ENCODE measurements at regions not wholly inside any gene's neighbourhood (a gene's known extent, or its start where the extent isn't known, plus 50 kb on each side); places are given as distances from the start of the nearest gene placed in this dataset.

GRCh38 chr17:71631483-71631882, 489.3 kb upstream of the SOX9 start:
- Histone ChIP-seq H3K79me2 (ENCODE audit: control insufficient read depth, insufficient read depth, low read length) (no peaks in the 10 kb centered on the region), H3K4me2 (ENCODE audit: control insufficient read depth, extremely low read depth, insufficient read depth, low read depth, low read length) (no peak overlapping the region), H3K9me3 (ENCODE audit: control insufficient read depth, low read depth, low read length) (peaks cover 5% of the 10 kb centered on the region), H3K9me1 (ENCODE audit: control insufficient read depth, extremely low read depth, insufficient read depth, low read length) (no peaks in the 10 kb centered on the region), H2AFZ (ENCODE audit: control insufficient read depth, low read length) (no peak overlapping the region), H3K36me3 (ENCODE audit: control insufficient read depth in 2 of 2, extremely low read depth in 1 of 2, insufficient read depth in 2 of 2, low read length in 2 of 2) (no peaks in the 10 kb centered on the region), H3K27me3 (ENCODE audit: control insufficient read depth, extremely low read depth, insufficient read depth, low read length) (no peaks in the 10 kb centered on the region), H3K4me3 (ENCODE audit: control insufficient read depth in 2 of 3, extremely low read depth in 1 of 3, insufficient read depth in 2 of 3, low read depth in 1 of 3, low read length in 3 of 3) (no peak overlapping the region), H3K27ac (ENCODE audit: control insufficient read depth, insufficient read depth, low read length) (peak overlapping the region; percentile 53), H4K20me1 (ENCODE audit: control insufficient read depth, extremely low read depth, insufficient read depth, low read length) (no peaks in the 10 kb centered on the region), H3K4me1 (ENCODE audit: control insufficient read depth, extremely low read depth, insufficient read depth, low read length) (peaks cover 43% of the 10 kb centered on the region), H3K9ac (ENCODE audit: control insufficient read depth, extremely low read depth, insufficient read depth, low read length) (no peak overlapping the region)
- FAIRE-seq (peak; percentile 71), DNase-seq (ENCODE audit: low read depth, low spot score) (no peak)
- dilution Hi-C loops (cut with MboI; ENCODE audit: extremely low pct_ligation_motif_present, low sequenced_read_pairs): no loop called here
- TF ChIP-seq CTCF (optimal IDR thresholded peaks at IDR 0.05 in 1 of 3, IDR thresholded peaks at IDR 0.05 in 1 of 3, conservative IDR thresholded peaks at IDR 0.05 in 1 of 3; ENCODE audit: extremely low read depth in 1 of 3, insufficient read depth in 2 of 3, low read length in 3 of 3) (no peak), EZH2 (IDR thresholded peaks at IDR 0.05; ENCODE audit: low read length) (no peak)

- Histone ChIP-seq H3K9me3 (ENCODE audit: control insufficient read depth, low read depth, low read length) (peaks cover 5% of the 10 kb centered on the region), H3K27me3 (ENCODE audit: control insufficient read depth, extremely low read depth, insufficient read depth, low read length) (no peaks in the 10 kb centered on the region), H3K4me2 (ENCODE audit: control insufficient read depth, extremely low read depth, insufficient read depth, low read depth, low read length) (peak overlapping the region; percentile 72), H3K27ac (ENCODE audit: control insufficient read depth, insufficient read depth, low read length) (peak overlapping the region; percentile 65), H4K20me1 (ENCODE audit: control insufficient read depth, extremely low read depth, insufficient read depth, low read length) (no peaks in the 10 kb centered on the region), H2AFZ (ENCODE audit: control insufficient read depth, low read length) (no peak overlapping the region), H3K79me2 (ENCODE audit: control insufficient read depth, insufficient read depth, low read length) (no peaks in the 10 kb centered on the region), H3K4me3 (ENCODE audit: control insufficient read depth in 2 of 3, extremely low read depth in 1 of 3, insufficient read depth in 2 of 3, low read depth in 1 of 3, low read length in 3 of 3) (no peak overlapping the region), H3K4me1 (ENCODE audit: control insufficient read depth, extremely low read depth, insufficient read depth, low read length) (peaks cover 43% of the 10 kb centered on the region), H3K9me1 (ENCODE audit: control insufficient read depth, extremely low read depth, insufficient read depth, low read length) (no peaks in the 10 kb centered on the region), H3K36me3 (ENCODE audit: control insufficient read depth in 2 of 2, extremely low read depth in 1 of 2, insufficient read depth in 2 of 2, low read length in 2 of 2) (no peaks in the 10 kb centered on the region), H3K9ac (ENCODE audit: control insufficient read depth, extremely low read depth, insufficient read depth, low read length) (no peak overlapping the region)
- dilution Hi-C loops (cut with MboI; ENCODE audit: extremely low pct_ligation_motif_present, low sequenced_read_pairs): no loop called here
- peak; percentile 26 for DNase-seq (ENCODE audit: low read depth, low spot score)
- TF ChIP-seq CTCF (optimal IDR thresholded peaks at IDR 0.05 in 1 of 3, IDR thresholded peaks at IDR 0.05 in 1 of 3, conservative IDR thresholded peaks at IDR 0.05 in 1 of 3; ENCODE audit: extremely low read depth in 1 of 3, insufficient read depth in 2 of 3, low read length in 3 of 3) (no peak), EZH2 (IDR thresholded peaks at IDR 0.05; ENCODE audit: low read length) (no peak)
- FAIRE-seq: peak; percentile 9
Observed at GRCh38 chr17:71632328-71632727, 488.5 kb upstream of the SOX9 start.

Measured in keratinocyte (primary cell).